Uterus (tissue), 3 donors: ENCODE measurements at regions not wholly inside any gene's neighbourhood (a gene's known extent, or its start where the extent isn't known, plus 50 kb on each side); places are given as distances from the start of the nearest gene placed in this dataset.

ENCODE experiments used
- DNase-seq, 2 donors: peaks; one replicate each; pipeline ENCODE4 v3.0.0-alpha.2; 2019 to 2020
- H3K27ac ChIP-seq, 2 donors: fragments of 200-600 bp; sonication (generic); 1 replicate in 1 of 2; 2 replicates in 1 of 2; pipeline ENCODE4 v1.5.1; 2016 to 2018
- H3K27me3 ChIP-seq, 2 donors: fragments of 200-600 bp; sonication (generic); one replicate each; pipeline ENCODE4 v1.5.1; 2018 to 2019; ENCODE audit warnings: control low read depth in 1 of 2
- H3K36me3 ChIP-seq, 2 donors: fragments of 200-600 bp; sonication (generic); one replicate each; pipeline ENCODE4 v1.5.1; 2019; ENCODE audit warnings: control low read depth in 1 of 2
- H3K4me1 ChIP-seq, 2 donors: fragments of 200-600 bp; sonication (generic); one replicate each; pipeline ENCODE4 v1.5.1; 2018 to 2019; ENCODE audit warnings: control low read depth in 1 of 2
- H3K4me3 ChIP-seq, 2 donors: fragments of 200-600 bp; sonication (generic); 1 replicate in 1 of 2; 2 replicates in 1 of 2; pipeline ENCODE4 v1.5.1; 2018 to 2019; ENCODE audit warnings: mild to moderate bottlenecking in 1 of 2
- H3K9me3 ChIP-seq, 2 donors: fragments of 200-600 bp; sonication (generic); one replicate each; pipeline ENCODE4 v1.5.1; 2019; ENCODE audit warnings: control low read depth in 1 of 2
- POLR2A ChIP-seq, 2 donors: fragments of 450-650 bp; IDR thresholded peaks; one replicate each; pipeline ENCODE4 v1.6.1; 2016; ENCODE audit warnings: antibody characterized with exemption in 2 of 2, mild to moderate bottlenecking in 1 of 2, moderate library complexity in 1 of 2
- intact Hi-C: fragments of 100-400 bp; cut with DNase I; formaldehyde crosslinking; loops from one replicate; pipeline ENCODE4 v1.15.1; 2023; ENCODE audit warnings: low total_unique reads
- TF ChIP-seq, protein P1 (sequence below), 4 experiments: fragments of 200-600 bp in 2 of 4; fragments of 450-650 bp in 2 of 4; sonication (generic) in 2 of 4; IDR thresholded peaks; one replicate each; pipeline ENCODE4 v1.5.1; 2016 to 2019; ENCODE audit warnings: antibody characterized with exemption in 4 of 4, mild to moderate bottlenecking in 2 of 4, moderate library complexity in 1 of 4
- donor health status: DM: yes; HTN: yes; CAD: no.

DNA sequence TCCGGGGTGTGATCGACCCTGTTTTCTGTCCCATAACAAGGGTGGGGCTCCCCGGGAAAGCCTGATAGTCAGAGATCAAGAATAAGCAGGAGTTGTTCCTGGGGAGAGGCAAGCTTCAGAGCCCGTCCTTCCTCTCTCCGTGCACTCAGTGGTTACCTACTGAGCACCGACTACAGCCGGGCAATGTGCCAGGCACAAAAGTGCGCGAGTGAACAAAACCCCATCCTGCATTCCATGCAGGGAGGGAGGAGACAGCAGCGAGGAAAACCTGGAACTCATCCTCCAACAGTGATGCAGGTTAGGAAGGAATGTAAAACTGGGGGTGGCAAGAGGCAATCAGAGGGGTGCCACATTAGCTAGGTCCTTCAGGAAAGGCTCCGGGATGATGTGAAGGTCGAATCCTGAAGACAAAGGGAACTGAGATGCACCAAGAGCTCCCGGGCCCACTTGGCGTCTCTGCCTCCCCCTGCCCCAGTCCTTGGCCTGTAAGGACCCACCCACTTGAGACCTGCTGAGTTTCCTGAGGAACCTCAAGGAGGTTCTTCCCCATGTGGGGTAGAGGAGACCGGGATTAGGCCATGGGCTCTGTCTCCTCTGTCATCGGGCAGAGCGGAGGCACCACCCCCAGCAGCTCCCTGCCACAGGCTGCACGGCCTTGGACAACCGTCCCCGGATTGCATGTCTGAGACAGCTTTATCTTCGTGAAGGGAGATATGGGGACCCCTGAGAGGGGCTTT lies 198.2 kb downstream of the NDUFA10 start:
- peak; percentile 14 to 16 for DNase-seq
- no peak overlapping the region for H3K4me3 ChIP-seq
- TF ChIP-seq, protein P1, sequence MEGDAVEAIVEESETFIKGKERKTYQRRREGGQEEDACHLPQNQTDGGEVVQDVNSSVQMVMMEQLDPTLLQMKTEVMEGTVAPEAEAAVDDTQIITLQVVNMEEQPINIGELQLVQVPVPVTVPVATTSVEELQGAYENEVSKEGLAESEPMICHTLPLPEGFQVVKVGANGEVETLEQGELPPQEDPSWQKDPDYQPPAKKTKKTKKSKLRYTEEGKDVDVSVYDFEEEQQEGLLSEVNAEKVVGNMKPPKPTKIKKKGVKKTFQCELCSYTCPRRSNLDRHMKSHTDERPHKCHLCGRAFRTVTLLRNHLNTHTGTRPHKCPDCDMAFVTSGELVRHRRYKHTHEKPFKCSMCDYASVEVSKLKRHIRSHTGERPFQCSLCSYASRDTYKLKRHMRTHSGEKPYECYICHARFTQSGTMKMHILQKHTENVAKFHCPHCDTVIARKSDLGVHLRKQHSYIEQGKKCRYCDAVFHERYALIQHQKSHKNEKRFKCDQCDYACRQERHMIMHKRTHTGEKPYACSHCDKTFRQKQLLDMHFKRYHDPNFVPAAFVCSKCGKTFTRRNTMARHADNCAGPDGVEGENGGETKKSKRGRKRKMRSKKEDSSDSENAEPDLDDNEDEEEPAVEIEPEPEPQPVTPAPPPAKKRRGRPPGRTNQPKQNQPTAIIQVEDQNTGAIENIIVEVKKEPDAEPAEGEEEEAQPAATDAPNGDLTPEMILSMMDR (IDR thresholded peaks at IDR 0.05) = no peak
- TF ChIP-seq POLR2A (IDR thresholded peaks at IDR 0.05) = no peak
- intact Hi-C loops = no loop called here
- H3K27me3 ChIP-seq = no peaks in the 10 kb centered on the region
- no peak overlapping the region for H3K27ac ChIP-seq
- H3K36me3 ChIP-seq = no peaks in the 10 kb centered on the region
- no peaks in the 10 kb centered on the region for H3K4me1 ChIP-seq
- H3K9me3 ChIP-seq = no peaks in the 10 kb centered on the region

GRCh38 chr2:239826376-239826775 lies 198.8 kb downstream of the NDUFA10 start:
- Histone ChIP-seq H3K27ac (no peak overlapping the region), H3K27me3 (no peaks in the 10 kb centered on the region), H3K4me1 (no peaks in the 10 kb centered on the region), H3K36me3 (no peaks in the 10 kb centered on the region), H3K4me3 (no peak overlapping the region), H3K9me3 (no peaks in the 10 kb centered on the region)
- no peak for TF ChIP-seq POLR2A (IDR thresholded peaks at IDR 0.05)
- TF ChIP-seq, protein P1 (IDR thresholded peaks at IDR 0.05) = no peak
- intact Hi-C loops = no loop called here
- peak; percentile 4 to 6 for DNase-seq

DNA sequence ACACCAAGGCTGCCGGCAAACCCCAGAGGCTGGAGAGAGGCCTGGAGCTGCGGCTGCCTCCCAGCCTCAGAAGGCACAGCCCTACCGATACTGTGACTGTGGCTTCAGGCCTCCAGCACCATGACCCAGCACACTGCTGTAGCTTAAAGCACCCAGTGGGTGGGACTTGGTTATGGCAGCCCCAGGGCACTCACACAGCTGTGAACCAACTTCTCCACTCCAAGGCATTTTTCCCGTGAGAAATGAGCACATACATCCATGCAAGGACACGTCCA lies 199.5 kb downstream of the NDUFA10 start:
- DNase-seq = peak; percentile 3 to 7
- no peak overlapping the region for H3K4me3 ChIP-seq
- intact Hi-C loops = no loop called here

DNA sequence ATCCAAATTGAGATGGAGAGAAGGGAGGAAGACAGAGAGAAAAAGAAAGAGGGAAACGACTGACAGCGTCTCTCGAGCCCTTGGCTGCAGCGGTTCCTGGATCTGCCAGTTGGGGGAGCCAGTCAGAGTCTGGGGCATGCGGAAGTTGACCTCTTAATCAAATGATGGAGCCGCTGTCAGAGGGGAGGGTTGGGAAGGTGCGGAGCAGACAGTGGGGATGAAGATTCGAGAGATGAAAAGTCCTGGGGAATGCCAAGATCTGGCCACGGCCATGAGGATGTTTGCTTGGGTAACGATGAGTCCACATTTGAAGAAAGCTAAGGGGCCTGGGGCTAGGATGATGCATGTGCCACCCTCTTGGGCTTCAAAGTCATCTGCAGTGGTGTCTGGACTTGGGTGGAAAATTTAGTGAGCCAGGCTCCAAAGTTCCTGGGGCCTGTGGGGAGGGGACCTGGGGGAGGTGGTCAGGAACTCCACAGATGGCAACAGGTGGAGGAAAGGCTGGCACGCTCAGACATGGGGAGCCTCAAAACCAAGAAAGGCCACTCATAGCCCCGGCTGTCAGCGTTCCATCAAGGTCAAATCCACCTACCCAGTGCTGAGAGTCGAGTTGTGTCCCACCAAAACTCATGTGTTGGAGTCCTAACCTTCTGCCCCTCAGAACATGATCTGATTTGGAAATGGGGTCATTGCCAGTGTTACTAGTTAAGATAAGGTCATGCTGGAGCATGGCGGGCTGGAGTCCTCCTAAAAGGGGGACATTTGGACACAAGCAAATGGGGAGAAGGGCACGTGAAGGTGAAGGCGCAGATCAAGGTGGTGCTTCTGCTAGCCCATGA lies 200.1 kb downstream of the NDUFA10 start:
- intact Hi-C loops = no loop called here
- no peak overlapping the region for H3K27ac ChIP-seq
- peak; percentile 5 to 7 for DNase-seq
- no peaks in the 10 kb centered on the region for H3K4me1 ChIP-seq
- H3K4me3 ChIP-seq = no peak overlapping the region
- H3K9me3 ChIP-seq = no peaks in the 10 kb centered on the region
- no peaks in the 10 kb centered on the region for H3K27me3 ChIP-seq
- H3K36me3 ChIP-seq = no peaks in the 10 kb centered on the region
- TF ChIP-seq, protein P1 (IDR thresholded peaks at IDR 0.05) = no peak
- no peak for TF ChIP-seq POLR2A (IDR thresholded peaks at IDR 0.05)

More for the DNA sequence above, 199.5 kb downstream of the NDUFA10 start:
- Histone ChIP-seq H3K9me3 (no peaks in the 10 kb centered on the region), H3K27ac (no peak overlapping the region), H3K36me3 (no peaks in the 10 kb centered on the region), H3K27me3 (no peaks in the 10 kb centered on the region), H3K4me1 (no peaks in the 10 kb centered on the region)
- TF ChIP-seq, protein P1 (IDR thresholded peaks at IDR 0.05) = no peak

GRCh38 chr2:239824046-239824694 lies 201.0 kb downstream of the NDUFA10 start:
- no peaks in the 10 kb centered on the region for H3K27me3 ChIP-seq
- intact Hi-C loops = no loop called here
- H3K4me1 ChIP-seq = no peaks in the 10 kb centered on the region
- no peaks in the 10 kb centered on the region for H3K9me3 ChIP-seq
- TF ChIP-seq POLR2A (IDR thresholded peaks at IDR 0.05) = no peak
- TF ChIP-seq, protein P1 (IDR thresholded peaks at IDR 0.05) = peak in 1 of 4 experiments; percentile 28
- no peaks in the 10 kb centered on the region for H3K36me3 ChIP-seq
- no peak overlapping the region for H3K4me3 ChIP-seq
- no peak overlapping the region for H3K27ac ChIP-seq
- DNase-seq = peak; percentile 11
